ENCODE measurements at regions not wholly inside any gene's neighbourhood (a gene's known extent, or its start where the extent isn't known, plus 50 kb on each side); places are given as distances from the start of the nearest gene placed in this dataset.

DNA sequence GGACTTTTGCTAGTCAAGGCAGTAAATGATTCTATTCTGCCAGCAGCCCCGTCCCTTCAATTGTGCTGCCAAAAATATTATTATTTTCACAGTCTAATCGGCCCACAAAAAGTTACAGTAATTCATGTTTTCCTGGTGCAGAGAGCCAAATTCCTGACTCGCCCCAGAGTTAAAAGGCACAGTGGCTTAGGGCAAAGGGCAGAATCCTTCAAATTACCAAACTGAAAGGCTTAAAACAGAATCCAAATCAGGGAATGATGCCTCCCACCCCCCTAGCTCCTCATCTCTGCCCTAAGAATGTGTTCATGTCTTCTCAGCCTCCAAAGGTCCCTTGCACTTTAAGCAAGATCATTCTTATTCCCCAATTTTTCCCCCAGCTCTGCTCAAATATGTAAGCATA is 477.8 kb upstream of the PROK2 start:
- Histone ChIP-seq H3K9me3 (replicated peaks; ENCODE audit: insufficient read depth, low read length) (no peaks in the 10 kb centered on the region), H3K36me3 (replicated peaks; ENCODE audit: insufficient read depth, low read length) (no peaks in the 10 kb centered on the region), H2AFZ (ENCODE audit: low read length) (no peak overlapping the region), H3K4me1 (ENCODE audit: low read length) (no peaks in the 10 kb centered on the region), H3F3A (ENCODE audit: insufficient read depth, low read length) (no peaks in the 10 kb centered on the region), H3K27me3 (replicated peaks; ENCODE audit: insufficient read depth, low read length) (no peaks in the 10 kb centered on the region), H3K79me2 (ENCODE audit: low read length) (no peaks in the 10 kb centered on the region), H3K9ac (ENCODE audit: low read length) (no peak overlapping the region), H3K4me3 (ENCODE audit: low read length) (no peak overlapping the region), H3K9me2 (replicated peaks; ENCODE audit: insufficient read depth, low read length) (no peaks in the 10 kb centered on the region), H3K27ac (ENCODE audit: low read length) (no peak overlapping the region), H4K20me1 (ENCODE audit: insufficient read depth, low read length) (no peaks in the 10 kb centered on the region), H3K4me2 (ENCODE audit: low read depth, low read length) (no peak overlapping the region)
- DNase-seq: no peak
- no peak for TF ChIP-seq EZH2phosphoT487 (IDR thresholded peaks at IDR 0.05; ENCODE audit: low read length)
- TF ChIP-seq, protein P1, sequence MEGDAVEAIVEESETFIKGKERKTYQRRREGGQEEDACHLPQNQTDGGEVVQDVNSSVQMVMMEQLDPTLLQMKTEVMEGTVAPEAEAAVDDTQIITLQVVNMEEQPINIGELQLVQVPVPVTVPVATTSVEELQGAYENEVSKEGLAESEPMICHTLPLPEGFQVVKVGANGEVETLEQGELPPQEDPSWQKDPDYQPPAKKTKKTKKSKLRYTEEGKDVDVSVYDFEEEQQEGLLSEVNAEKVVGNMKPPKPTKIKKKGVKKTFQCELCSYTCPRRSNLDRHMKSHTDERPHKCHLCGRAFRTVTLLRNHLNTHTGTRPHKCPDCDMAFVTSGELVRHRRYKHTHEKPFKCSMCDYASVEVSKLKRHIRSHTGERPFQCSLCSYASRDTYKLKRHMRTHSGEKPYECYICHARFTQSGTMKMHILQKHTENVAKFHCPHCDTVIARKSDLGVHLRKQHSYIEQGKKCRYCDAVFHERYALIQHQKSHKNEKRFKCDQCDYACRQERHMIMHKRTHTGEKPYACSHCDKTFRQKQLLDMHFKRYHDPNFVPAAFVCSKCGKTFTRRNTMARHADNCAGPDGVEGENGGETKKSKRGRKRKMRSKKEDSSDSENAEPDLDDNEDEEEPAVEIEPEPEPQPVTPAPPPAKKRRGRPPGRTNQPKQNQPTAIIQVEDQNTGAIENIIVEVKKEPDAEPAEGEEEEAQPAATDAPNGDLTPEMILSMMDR (IDR thresholded peaks at IDR 0.05; ENCODE audit: low read length): no peak
- no peak for TF ChIP-seq EZH2 (optimal IDR thresholded peaks at IDR 0.05; ENCODE audit: low read depth, low read length)

DNA sequence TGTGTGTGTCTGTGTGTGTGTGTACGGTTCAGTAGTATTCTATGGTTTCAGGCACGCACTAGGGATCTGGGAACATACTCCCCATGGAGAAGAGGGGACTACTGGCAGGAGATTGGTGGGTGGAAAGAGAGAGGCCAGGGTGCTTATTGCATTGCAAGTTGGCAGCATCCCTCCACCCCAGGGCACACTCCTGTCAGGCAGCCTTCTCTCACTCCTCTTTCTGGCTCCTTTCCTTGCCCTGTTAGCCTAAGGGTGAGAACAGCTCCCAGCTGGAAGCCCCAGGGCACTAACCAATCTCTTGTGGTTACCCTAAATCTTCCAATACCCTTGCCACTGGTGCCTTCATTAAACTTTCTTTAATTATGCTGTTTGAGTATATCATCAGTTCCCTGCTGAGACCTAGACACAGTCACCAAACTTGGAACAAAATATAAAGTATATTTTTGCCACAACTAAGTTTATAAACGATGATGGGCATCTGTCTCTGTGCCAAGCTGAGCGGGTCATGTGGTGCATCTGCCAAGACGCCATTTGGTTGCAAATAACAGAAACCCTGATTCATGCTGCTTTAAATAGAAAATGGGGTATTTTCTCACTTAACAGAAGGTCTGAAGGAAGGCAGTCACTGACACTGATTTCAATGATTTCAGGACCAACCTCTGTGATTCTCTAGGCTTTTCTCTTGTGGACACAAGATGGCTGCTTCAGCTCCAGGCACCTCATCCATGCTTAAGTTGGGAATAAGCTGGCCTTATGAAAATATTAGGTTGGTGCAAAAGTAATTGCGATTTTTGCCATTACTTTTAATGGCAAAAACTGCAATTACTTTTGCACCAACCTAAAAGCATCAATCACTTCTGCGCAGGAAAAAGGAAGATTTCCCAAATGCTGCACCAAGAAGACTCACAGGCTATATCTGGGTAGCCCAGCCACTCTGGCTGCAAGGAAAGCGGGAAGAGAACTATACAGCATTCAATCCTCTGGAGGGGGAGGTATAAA is 476.9 kb upstream of the PROK2 start:
- Histone ChIP-seq H3K9ac (ENCODE audit: low read length) (no peak overlapping the region), H4K20me1 (ENCODE audit: insufficient read depth, low read length) (no peaks in the 10 kb centered on the region), H3K27me3 (replicated peaks; ENCODE audit: insufficient read depth, low read length) (no peaks in the 10 kb centered on the region), H3K27ac (ENCODE audit: low read length) (no peak overlapping the region), H3K4me3 (ENCODE audit: low read length) (no peak overlapping the region), H3K9me2 (replicated peaks; ENCODE audit: insufficient read depth, low read length) (no peaks in the 10 kb centered on the region), H3K9me3 (replicated peaks; ENCODE audit: insufficient read depth, low read length) (no peaks in the 10 kb centered on the region), H2AFZ (ENCODE audit: low read length) (no peak overlapping the region), H3F3A (ENCODE audit: insufficient read depth, low read length) (no peaks in the 10 kb centered on the region), H3K36me3 (replicated peaks; ENCODE audit: insufficient read depth, low read length) (no peaks in the 10 kb centered on the region), H3K79me2 (ENCODE audit: low read length) (no peaks in the 10 kb centered on the region), H3K4me2 (ENCODE audit: low read depth, low read length) (no peak overlapping the region), H3K4me1 (ENCODE audit: low read length) (peaks cover 1% of the 10 kb centered on the region; the same call in 1 of the 2 replicates)
- no peak for DNase-seq
- TF ChIP-seq, protein P1 (IDR thresholded peaks at IDR 0.05; ENCODE audit: low read length): no peak
- no peak for TF ChIP-seq EZH2phosphoT487 (IDR thresholded peaks at IDR 0.05; ENCODE audit: low read length)
- no peak for TF ChIP-seq EZH2 (optimal IDR thresholded peaks at IDR 0.05; ENCODE audit: low read depth, low read length)

DNA sequence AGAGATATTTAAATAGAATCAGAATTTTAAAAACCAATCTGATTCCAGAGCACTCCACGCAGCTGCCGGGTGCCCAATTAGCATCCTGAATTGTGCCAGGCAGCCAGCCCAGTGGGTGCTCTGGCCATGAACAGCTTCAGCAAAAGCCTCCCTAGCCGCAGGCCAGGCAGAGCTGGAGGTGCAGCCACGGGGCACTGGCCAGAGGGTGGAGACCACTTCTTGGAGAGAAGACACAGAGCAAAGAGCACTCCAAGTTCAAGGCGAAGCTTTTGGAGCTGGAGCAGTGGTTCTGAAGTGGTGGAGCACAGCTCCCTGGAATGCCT is 475.6 kb upstream of the PROK2 start:
- Histone ChIP-seq H3F3A (ENCODE audit: insufficient read depth, low read length) (no peaks in the 10 kb centered on the region), H3K36me3 (replicated peaks; ENCODE audit: insufficient read depth, low read length) (no peaks in the 10 kb centered on the region), H3K4me1 (ENCODE audit: low read length) (peaks cover 13% of the 10 kb centered on the region), H3K4me3 (ENCODE audit: low read length) (no peak overlapping the region), H3K4me2 (ENCODE audit: low read depth, low read length) (no peak overlapping the region), H3K9ac (ENCODE audit: low read length) (no peak overlapping the region), H3K9me3 (replicated peaks; ENCODE audit: insufficient read depth, low read length) (no peaks in the 10 kb centered on the region), H3K27ac (ENCODE audit: low read length) (no peak overlapping the region), H3K9me2 (replicated peaks; ENCODE audit: insufficient read depth, low read length) (no peaks in the 10 kb centered on the region), H2AFZ (ENCODE audit: low read length) (no peak overlapping the region), H3K27me3 (replicated peaks; ENCODE audit: insufficient read depth, low read length) (no peaks in the 10 kb centered on the region), H4K20me1 (ENCODE audit: insufficient read depth, low read length) (no peaks in the 10 kb centered on the region), H3K79me2 (ENCODE audit: low read length) (no peaks in the 10 kb centered on the region)
- DNase-seq: no peak
- no peak for TF ChIP-seq EZH2 (optimal IDR thresholded peaks at IDR 0.05; ENCODE audit: low read depth, low read length)
- no peak for TF ChIP-seq EZH2phosphoT487 (IDR thresholded peaks at IDR 0.05; ENCODE audit: low read length)
- TF ChIP-seq, protein P1 (IDR thresholded peaks at IDR 0.05; ENCODE audit: low read length): no peak
